IPS-NIHi11 (cell line): ENCODE measurements at regions not wholly inside any gene's neighbourhood (a gene's known extent, or its start where the extent isn't known, plus 50 kb on each side); places are given as distances from the start of the nearest gene placed in this dataset.
A peak's percentile ranks its signal among the peaks of the same experiment; 100 is the strongest.

Experiments used
- DNase-seq: peaks from one replicate; pipeline ENCODE4 v3.0.0; 2012; ENCODE audit warnings: mixed read lengths, low spot score

DNA sequence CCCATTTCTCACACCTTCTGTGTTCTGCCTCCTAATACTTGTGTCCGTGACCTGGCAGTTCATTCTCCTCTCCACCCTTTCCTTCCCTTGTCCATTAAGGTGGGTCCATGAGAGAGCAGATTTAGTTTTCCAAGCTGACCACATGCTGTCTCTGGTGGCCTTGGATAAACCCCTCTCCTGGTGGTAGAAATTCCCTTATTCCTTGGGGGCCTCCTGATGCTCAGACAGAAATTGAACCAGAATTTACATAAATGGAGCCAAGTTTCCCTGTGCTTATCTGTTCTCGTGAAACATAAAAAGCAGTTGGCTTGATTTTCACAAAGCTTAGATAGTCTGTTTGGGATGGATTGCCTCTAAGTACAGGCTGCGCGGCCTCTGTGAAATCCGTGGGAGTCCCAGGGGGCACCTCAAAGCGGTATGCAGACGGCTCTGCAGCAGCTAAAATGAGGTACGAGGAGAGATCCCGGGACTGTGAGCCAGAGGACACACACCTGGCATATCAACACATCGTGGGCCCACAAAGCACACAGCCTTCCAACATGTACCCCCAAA is 101.0 kb upstream of the NMNAT3 start:
- no peak for DNase-seq

DNA sequence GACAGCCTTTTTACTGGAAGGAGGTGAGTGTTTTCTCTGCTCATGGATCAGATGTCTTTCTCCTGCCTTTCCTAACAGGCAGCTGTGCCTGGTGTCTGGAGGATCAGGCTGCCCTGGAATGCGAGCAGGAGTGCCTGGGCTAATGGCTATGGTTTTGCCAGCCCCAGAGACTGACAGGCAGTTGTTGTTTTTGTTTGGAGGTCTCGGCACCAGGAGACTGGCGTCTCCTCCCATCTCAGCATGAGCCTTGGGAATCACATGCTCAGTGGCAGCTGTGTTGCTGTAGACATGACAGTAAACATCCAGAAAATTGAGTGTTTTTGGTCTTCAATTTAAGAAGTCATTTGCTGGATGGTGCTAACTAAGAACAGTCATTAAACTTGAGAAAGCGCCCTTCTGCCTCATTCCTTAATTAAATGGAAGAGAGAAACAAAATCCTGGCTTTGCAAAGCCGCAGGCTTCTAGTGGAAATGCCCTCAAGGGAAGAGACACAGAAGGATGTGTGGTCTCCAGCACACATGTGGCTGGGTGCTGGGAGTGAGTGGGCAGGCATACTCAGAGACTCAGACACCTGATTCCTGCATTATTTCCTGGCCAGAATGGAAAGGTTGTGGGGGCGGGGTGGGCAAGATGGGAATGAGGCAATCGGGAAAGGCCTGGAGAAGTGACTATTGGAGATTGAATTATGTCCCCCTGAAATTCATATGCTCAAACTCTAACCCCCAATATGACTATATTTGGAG is 97.0 kb upstream of the NMNAT3 start:
- DNase-seq: peak; percentile 55

DNA sequence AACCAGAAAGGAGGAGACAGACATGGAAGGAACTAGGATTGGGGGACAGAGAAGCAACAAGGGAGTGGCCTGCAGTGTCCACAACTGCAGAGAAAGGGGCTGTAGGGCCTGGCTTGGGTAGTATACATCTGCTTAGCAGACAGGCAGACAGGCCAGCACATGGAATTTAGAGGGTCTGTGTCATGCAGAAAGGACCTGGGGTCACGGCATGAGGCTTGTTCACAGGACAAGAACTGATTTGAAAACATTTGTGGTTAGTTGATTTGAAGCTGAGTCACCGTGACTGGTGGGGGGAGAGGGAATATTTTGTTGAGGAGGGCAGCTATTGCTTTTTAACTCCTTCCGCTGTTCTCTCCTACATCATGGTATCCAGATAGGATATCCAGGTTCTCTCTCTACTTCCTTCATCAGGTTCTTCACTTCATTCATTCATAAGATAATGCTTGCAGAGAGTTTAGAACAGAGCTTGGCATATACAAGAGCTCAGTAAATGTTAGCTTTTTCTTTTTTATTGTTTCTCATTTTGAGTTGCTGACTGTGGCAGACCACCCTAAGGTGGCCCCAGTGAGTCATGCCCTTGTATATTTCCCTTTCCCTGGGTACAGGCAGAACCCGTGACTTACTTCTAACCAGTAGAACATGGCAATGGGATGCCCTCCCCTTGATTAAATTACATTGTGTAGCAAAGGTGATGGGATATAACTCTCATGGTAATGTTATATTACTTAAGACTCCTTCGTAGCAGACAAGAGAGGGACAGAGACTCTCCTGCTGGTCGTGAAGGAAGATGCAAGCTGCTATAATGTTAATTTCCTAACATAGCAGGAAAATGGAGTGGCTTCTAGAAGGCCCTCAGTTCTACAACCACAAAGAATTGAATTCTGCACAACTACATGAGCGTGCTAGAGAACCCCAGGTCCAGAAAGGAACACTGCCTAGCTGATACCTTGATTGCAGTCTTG is 95.0 kb upstream of the NMNAT3 start:
- no peak for DNase-seq

DNA sequence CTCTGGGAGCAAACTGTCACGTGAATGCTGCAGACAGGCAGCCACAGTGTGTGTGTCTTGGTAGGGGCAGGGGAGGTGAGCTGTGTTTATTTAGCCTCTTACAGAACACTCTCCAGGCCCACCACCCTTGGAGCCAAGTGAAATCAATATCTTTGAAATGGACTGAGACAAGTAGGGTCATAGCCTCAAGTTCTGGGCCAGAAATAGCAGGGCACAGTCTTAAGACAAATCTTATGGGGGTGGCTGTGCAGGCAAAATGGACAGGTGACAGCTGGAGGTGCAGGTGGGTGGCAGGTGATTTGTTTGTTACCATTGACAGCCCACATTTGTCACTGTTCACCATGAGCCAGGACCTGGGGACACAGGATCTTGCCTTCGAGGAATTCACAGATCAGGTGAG is 93.6 kb upstream of the NMNAT3 start:
- DNase-seq: no peak

DNA sequence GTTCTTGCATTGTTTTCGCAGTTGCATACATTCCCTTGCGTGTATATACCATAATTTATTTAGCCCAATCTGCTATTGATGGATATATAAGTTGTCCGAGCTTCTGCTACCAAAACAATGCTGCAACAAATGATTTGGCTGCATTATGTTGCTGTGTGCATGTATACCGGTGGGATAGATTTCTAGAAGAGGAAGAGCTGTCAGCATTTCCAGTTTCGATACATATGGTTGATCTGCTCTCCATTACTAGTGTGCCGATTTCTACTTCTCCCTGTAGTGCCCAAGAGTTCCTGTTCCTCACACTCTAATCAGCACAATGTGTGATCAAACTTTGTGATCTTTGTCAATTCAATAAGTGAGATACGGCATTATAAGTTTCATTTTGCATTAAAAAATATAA is 92.8 kb upstream of the NMNAT3 start:
- no peak for DNase-seq

DNA sequence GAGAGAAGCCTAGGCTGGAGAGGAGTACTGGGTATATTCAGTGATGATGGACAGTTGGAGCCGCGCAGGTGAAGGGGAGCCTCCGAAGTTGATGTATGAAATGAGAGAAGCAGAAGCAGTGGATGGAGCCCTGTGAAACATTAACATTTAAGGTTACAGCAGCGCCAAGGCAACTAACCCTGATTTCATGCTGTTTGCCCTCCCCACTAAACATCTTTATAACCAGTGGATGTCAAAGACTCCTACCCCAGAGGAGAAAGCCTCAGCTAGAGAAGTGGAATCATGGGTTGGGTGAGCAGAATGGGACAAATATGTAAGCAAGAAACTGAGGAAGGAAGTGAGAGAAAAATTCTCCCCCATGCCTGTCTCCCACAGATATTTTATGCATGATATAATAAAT is 92.0 kb upstream of the NMNAT3 start:
- DNase-seq: no peak

DNA sequence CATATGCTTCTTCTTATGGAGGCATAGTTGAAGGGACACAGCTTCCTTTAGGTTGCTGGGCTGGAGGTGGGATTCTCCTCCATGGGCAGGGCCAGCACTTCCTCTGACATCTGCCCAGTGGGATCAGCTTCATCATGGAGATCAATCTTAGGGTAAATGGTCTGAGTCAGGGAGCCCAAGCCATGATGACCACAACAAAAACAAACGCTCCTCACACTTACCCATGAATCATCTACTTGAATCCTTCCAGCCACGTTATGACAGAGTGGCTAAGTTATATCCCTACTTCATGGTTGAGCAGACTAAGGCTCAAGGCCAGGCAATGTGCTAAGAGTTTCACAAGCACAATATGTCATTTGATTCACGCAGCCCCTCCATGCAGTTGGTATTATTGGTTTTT is 87.2 kb upstream of the NMNAT3 start:
- DNase-seq: no peak

DNA sequence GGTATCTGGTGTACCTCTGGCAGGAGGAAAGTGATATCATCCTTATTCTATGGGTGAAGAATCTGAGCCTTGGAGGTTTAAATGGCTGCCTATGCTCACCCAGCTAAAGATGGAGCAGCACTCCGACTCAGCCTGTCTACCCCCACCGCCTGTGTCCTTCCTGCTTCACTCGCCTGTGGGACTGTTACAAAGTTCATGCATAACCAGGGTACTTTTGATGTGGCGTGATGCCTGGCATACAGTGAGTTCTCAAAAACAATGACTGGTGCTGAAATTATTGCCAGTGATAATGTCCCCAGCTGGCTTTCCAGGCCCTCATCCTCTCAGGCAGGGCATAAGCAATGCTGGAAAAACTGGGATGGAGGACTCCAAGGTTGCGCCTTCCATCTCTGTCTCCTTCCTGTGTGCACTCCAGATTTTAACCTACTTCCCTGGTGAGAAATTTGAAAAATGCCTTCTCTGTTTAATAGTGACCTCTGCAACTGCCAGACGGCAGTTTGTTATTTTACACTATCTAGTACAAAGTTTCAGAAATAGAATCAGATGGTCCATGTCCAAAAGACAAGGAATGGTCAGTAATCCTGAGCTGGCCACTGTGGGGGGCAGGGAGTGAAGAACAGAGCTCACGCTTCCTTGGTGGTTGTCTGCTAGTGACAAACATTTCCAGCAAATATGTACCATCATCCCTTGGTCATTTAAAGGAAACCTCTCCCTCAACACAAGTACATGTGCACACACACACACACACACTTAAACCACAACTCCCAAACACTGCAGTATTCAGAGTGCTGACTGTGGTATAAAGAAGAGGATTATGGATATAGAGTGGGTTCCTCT is 86.5 kb upstream of the NMNAT3 start:
- DNase-seq: no peak

DNA sequence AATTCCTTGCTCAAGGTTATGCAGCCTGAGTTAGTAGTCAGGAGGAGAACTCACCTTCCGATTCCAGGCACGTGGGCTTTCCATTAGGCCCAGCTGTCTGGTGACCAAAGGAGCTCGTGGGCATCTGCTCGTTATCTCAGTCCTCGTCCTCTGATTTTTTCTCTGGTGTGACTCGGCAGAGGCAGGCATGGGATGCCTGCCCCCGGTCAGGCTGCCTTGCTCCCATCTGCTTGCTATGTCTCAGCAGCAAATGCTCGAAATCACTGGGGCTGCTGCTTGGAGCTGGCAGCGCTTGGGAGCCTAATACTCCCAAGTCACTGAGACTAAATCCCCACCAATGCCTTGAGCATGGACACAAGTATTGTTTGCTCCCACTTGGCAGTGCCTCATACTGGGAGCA is 84.5 kb upstream of the NMNAT3 start:
- DNase-seq: no peak

DNA sequence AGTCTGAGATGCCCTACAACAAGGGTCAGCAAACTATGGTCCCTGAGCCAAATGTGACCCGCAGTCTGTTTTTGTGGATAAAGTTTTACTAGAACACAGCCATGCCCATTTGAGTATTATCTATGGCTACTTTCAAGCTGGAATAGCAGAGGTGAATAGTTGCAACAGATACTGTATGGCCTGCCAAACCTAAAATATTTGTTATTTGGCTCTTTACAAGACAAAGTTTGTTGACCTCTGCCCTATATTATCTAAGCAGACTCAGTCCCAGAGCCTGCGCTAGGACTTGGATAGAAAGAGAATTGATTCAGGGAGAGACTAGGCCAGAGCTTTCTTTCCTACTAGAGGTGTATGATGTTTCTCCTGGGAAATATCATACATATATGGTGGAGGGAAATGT is 81.7 kb upstream of the NMNAT3 start:
- DNase-seq: no peak

DNA sequence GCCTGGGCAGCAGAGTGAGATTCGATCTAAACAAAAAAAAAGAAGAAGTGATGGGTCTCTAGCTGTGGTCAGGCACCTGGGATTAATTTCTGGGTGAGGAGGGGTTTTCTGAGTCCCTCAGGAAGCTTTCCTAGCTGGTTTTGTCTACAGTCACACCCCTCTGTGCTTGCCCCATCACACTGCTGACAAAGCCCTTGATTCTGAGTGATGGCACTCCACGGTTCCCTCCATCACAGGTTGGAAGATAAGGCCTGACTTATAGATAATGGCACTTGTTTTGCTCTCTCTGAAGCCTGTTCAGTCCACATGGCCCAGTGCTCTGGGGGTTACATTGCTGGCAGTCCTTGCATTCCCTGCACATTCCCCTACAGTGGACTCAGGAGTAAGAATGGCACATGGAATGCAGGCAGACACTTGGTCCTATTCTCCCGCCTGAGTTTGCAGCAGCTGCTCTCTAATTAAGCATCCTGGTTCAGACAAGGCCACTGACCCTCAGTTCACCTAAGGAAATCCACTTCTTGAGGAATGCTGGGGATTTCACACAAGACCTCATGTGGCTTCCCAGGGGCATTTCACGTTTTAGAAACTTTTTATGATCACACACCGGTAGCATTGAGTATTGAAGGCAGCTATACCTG is 81.0 kb upstream of the NMNAT3 start:
- DNase-seq: no peak

DNA sequence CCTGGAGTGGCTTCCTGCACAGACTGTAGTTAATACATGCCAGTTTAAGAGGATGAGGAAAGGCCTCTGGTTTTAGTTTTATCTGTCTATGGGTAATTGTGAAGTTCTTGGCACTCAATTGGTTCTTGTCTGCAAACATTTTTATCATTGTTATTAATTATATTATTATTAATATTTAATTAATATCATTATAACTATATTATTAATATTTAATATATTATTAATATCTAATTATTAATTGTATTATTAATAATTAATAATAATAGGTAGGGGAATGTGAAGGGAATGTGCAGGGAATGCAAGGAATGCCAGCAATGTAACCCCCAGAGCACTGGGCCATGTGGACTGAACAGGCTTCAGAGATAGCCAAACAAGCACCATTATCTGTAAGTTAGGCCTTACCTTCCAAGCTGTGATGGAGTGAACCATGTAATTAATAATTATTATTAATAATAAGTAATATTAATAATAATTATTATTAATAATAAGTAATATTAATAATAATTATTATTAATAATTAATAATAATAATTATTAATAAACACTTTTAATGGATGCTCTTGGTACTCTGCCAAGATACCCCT is 79.8 kb upstream of the NMNAT3 start:
- no peak for DNase-seq

DNA sequence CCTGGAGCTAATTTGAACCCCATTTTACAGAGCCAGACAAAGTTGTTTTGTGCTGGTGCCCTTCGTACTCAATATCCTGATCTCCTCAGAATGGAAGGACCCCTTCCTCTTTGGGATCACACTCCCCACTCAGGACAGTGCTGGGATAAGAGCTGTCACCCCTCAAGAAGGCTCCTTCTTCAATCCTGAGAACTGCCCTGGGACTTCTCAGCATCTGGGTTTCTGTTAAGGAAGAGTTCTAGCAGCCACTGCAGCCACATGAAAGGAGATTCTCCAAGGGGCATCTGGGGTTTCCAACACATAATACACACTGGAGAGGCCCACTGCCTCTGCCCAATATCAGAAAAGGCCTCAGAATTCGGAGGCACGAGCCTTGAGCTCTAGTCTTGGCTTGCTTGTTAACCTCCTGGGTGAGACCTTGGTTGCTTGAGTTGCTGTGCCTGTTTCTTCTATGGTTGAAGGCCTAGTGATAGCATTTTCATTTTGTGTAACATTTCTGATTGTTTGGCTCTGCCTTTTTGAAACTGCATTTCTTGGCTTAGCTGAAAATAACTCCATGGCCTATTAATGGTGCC is 78.8 kb upstream of the NMNAT3 start:
- DNase-seq: no peak

DNA sequence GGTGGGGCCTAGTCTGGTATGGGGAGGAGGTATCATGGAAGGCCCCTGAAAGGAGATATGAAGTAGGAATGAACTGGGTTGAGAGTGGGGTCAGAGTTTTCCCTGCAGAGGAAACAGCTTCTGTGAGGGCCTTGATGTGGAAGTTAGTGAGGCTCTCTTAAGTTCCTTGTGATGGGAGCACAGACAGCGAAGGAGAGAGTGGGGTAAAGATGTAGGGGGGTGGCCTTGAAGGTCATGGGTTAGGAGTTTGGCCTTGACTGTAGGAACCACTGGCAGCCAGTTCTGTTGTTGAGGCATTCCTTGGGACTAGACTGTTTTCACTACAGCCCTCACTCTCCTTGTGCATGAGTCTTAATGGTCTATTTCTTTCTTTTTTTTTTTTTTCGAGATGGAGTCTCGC is 77.8 kb upstream of the NMNAT3 start:
- no peak for DNase-seq

DNA sequence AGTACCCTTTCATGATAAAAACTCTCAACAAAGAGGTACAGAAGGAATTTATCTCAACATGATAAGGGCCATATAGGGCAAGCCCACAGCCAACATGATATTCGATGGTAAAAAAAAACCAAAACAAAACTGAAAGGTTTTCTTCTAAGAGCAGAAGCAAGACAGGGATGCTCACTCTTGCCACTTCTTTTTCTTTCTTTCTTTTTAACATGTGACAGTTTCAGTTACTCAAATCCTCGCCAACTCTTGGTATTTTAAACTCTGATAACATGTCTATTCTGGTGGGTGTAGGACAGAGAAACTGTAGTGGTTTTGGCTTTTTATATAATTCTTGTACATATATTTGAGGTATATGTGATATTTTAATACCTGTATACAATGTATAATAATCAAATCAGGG is 74.0 kb upstream of the NMNAT3 start:
- DNase-seq: no peak

DNA sequence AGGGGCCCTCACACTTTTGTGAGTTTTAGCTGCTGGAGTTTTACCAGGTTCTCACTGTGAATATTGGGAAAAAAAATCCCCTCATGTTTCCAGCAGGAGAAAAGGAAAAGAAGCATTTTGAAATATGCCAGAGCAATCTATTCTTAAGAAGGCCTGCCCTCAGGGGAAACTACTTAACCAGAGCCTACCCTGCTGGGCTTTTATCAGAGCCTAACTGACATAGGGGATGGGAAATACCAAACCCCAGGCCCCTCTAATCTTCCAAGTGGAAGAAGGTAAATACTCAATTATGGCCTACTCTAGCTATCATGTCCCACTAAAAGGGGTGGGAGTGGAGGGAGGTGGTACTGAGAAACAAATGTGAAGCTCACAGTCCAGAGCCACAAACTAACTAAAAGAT is 68.7 kb upstream of the NMNAT3 start:
- no peak for DNase-seq

DNA sequence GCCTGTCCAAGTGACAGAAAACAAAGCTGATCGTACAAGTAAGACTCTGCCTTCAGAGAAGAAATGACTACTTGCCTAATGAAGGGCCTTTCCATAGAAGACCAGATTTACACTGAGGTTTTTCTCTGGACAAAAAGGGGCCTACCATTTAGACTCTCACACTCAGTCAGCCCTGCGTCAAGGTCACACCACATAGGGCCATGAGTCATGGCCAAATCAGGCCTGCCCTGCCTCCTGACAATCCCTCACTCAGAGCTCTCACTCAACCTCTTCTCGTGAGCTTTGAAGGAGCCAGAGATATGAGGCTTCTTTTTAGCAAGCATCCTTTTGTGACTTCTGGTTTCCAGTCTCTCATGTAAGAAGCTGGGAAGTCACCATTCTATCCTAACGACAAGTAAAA is 68.1 kb upstream of the NMNAT3 start:
- no peak for DNase-seq

DNA sequence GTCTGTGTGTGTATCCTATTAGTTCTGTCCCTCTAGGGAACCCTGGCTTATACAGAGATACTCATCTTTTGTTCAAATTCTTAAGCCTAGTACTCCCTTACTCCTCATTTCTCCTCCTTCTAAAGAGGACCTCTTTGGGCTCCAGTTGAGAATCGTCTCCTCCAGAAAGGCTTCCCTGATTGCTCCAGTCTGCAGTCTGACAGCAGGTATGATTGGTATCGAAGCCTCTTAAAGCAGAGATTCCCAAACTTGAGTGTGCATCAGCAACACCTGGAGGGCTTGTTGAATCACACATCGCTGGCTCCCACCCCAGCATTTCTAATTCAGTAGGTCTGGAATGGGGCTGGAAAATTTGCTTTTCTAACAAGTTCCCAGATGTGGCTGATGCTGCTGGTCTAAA is 60.9 kb upstream of the NMNAT3 start:
- no peak for DNase-seq

DNA sequence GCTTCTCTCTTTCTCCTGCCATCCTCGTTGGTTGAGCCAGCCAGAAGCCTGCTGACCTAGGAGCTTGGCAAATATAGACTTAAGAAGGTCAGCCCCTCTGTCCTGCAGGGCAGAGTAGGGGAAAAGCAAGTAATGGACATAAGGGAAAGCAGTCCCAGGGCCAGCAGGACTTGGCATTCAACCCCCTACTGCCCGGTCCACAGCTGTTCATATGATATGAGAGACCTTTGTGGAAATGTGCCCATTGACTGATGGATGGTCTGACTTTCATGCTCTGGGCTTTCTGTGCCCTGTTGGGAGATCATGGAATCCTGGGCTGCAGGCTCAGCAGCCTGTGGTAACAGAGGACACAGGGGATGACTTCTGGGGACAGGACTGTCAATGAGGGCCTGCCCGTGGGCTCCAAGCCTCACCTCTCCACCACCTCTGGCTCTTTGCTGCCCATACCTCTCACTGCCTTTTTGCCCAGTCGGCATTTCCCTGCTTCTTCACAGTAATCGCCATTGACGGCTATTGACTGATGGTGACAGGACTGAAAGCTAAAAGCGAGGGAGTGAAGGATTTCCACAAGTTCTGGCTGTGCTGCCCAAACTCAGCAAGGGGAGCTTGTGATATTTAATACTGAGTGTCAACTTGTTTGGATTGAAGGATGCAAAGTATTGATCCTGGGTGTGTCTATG is 60.0 kb upstream of the NMNAT3 start:
- DNase-seq: no peak

DNA sequence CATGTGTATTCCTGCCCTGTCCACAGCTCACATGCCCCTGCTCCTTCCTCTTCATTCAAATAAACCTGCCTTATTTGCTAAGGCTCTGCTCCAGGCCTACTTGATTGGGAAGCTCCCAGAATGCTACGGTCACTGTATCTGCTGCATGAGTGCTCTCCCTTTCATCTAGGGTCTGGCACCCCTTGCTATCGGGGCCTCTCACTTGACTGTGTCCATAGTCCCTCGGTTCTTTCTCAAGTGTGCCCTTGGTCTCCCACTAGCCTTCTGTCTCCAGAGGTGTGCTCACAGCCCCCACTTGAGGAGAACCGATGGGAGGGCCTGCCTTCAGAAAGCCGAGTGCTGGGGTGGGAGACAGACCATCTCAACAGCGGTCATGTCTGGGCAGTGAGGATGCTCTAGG is 57.4 kb upstream of the NMNAT3 start:
- DNase-seq: no peak
